NCI-H1417 treated with DMSO at 0.1 percent for 48 hours (cell line): ENCODE measurements at regions not wholly inside any gene's neighbourhood (a gene's known extent, or its start where the extent isn't known, plus 50 kb on each side); places are given as distances from the start of the nearest gene placed in this dataset.

ENCODE experiments used
- DNase-seq: peaks from one replicate; lab custom pipeline; 2025; lab: John Stamatoyannopoulos, UW

DNA sequence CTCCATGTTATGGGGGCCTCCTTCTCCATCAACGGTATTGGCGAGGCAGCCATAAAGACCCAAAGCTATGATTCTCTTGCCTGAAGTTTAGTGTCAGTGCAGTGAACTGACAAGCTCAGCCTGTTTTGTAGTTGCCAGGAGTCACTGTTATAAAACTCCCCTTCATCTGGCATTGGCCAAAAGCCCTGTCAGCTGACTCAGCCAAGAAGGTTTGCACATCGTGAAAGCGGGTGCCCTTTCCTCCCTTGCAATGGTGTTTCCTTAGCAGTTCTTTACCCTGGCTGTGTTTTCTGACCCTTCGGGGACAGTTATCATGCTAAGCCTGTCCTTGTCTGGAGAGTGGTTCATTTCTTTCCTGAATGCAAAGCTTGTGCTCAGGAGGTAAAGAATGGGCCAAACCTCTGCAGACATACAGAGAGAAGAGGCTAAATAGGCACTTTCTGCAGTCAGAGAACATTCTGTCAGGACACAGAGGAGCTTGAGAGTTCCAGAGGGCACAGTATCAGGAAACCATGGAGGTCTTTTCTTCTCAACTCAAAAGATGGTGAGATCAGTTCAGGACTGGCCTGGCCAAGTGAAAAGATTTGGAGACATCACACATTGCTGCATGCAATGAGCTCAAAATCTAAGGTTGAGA, 414.2 kb downstream of the ZNF521 start:
- no peak for DNase-seq

DNA sequence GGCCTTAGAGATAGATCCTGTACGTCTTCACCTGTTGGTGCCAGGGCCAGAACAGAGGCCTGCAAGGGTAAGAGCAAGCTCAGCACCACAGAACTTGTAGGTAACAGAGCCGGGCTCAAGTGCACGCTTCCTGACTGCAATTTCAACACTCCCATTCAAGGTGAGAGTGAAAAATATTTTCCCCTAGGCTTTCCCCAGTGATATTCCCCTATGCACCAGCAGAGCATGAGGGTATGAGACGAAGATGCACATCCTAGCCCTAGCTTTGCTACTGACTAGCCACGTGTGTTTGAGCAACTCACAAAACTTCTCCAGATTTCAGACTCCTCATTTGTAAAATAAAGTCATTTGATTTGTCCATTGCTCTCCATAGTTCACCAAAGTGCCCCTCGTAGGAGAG, 411.6 kb downstream of the ZNF521 start:
- no peak for DNase-seq

DNA sequence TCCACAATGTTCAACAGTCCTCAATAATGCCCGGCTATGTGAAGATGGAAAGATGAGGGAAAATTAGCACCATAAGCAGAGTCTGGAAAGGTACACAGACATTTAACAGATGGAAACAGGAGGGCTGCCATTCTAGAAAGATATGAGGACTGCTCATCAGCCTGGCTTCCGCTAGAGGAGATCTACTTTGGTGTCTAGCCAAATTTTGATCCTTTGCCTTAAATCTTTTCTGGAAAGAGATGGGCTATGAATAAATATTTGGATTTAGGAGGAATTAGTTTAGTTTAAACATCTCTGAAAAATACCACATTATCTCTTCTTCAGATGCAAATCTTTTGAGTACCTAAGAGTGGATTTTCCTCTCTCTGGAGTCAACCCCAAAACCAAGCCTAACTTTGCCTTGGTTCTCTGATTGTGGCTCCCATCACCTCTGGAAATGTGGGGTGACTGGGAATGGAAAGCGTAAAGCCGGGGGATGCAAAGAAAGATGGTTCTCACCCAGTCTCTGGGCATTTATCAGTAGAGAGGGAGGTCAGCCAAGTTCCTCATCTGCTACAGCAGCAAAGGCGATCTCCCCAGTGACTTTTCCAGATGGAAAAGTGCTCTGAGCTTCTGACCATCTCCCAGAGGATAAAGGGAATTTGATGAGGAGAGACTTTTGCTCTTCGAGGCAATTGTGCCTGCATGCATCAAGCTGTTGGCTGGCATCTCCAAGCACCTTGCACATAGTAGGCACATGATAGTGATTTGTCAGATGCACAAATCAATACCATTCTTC, 410.6 kb downstream of the ZNF521 start:
- no peak for DNase-seq

DNA sequence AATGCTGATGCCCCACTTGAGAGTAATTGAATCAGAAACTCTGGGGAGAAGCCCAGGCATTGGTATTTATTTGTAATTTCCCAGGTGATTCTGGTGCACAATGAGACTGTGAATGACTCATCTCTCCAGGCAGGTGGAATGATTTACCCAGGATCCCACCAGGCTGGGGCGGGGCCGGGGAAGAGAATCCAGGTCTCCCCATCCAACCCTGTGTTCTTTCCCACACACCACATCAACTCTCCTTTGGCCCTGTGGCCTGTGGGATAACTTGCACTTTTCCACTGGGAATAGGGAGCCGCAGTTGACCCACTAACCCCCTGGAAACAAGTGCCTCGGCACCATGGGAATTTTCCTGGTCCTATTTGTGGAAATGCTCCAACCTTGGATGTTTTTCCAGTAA, 409.8 kb downstream of the ZNF521 start:
- no peak for DNase-seq

DNA sequence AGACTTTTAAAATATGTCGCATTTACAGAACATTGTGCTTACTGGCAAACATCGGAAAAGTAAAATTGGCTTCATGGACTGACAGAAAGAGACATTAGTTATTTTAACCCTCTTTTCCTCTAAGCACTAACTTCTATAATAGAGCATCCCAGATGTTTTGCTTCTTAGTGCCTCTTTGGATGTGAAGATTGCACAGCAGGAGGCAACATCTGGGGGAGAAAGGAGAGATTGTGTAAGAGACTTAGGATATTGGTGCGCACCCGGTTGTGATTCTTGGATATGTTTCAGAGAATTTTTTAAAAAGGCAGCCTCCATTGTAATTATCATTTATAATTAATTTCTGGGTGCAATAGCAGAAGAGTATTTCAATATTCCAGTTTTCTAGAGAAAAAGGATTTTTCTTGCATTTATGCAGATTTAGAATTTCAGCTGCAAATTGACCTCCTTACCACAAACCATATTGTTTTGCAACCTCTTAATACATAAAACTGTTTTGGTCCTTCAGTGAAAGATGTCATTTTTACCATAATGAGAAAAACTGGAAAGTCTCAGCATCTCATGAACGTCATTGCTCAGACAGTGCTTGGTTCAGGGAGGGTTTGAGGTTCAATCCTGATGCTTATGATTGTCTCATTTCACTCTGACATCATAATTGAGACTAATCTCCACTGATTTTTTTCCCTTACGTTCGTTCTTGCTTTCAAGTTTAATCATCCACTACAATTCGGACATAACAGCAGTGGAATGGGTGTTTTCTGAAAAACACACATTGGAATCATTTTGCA, 404.3 kb downstream of the ZNF521 start:
- DNase-seq = no peak

DNA sequence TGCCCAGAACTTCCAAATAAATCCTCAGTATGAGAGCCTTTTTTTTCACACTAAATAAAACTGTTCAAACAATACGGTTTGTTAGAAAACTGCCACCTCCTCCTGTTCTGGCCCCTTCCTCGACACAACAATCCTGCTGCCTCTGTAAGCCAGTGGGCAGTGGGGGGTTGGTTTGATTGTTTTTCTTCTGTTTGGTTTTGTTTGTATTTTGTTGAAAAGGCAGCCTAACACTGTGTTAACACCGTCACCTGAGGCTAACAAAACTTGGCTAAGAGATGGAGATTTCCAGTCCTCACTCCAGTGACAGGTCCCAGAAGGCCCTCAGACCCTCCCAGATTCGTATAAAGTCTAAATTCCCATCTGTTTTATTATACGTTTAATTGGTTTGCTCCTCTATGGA, 402.1 kb downstream of the ZNF521 start:
- DNase-seq = no peak

DNA sequence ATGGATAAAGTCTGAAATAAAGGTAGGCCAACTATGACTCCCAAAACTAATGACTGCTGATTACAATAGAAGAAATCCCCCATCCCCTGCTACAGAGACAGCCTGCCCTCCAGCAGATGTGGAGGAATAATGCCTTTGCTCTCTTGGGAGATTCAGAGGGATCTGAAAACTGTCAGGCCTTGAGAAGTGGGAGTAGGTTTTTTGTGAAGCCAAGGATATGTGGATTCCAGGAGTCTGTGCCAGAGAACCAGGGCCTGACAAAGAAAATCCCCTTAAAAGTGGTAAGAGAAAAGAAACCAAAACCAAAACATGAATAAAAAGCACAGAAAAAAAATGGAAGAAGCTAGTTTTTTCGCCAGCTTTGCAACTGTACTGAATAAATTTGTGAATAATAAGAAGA, 397.6 kb downstream of the ZNF521 start:
- no peak for DNase-seq

DNA sequence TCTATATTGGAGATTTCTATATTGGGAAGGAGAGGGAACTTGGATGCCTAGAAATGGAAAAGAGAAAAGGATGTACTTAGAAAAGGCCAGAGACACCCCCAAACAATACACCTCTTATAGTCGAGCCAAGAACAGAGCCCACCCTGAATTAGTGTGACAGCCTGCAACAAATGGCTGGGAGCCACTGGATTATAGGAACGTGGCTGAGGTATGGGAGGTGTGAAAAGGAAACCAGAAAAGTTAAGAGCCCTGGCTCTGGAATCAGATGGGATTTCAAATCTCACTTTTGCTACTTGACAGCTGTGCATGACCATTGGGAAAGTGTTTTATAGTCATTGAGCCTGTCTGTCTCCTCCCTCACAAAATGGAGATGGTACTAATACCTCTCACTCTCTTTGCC, 394.0 kb downstream of the ZNF521 start:
- DNase-seq = no peak

DNA sequence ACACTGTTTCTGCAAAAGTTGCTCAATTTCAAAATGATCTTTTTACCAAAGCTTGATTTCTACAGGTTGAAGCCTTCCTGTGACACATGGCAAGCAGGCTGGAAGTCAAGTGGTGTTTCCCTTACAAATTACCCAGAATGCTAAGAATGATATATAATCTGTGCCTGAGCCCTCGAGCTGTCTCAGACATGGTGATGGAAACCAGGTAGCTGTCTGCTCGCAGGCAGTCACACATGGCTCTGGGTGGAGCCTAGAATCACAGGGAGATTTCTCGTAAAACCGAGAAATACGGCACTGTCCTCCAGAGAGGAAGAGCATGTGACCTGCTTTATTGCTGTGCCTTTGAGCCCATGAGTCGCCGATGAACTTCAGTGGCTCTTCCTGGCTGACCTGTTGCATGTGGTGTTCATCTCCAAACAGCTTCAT, 392.9 kb downstream of the ZNF521 start:
- no peak for DNase-seq

DNA sequence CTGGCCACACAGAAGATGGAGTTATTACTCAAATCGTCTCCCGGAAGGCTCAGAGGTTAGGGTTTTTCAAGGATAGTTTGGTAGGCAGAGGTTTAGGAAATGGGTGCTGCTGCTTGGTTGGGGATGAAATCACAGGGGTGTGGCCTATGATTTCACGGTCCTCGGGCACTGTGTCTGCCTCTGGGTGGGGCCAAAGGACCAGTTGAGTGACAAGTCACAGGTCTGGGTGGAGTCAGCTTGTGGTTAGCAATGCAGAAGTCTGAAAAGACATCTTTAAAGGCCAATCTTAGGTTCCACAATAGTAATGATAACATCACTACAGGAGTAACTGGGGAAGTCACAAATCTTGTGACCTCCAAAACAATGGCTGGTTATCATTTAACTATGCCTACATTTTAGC, 387.8 kb downstream of the ZNF521 start:
- no peak for DNase-seq

DNA sequence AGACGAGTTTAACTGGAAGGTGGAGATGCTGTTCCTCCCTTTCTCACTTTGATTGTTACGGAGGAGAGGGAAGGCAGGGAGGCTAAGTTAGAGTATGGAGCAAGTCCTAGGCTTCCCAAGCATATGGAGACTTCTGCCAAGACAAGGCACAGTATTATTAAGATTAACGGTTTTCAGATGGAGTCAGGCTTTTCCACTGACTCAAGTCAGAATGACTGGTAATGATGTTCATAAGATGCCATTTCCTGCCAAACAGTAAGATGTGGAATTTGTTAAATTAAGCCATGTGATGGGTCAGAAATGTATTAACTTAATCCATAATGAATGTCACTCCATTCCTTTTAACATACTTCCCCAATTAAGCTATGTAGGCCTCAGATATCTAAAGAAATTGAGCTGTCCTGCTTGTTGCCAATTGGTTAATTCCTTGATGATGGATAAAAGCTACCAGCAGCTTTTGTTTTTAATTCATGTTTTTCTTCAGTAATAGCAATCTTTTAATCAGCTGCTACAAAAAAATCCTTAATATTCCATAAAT, 383.7 kb downstream of the ZNF521 start:
- DNase-seq = no peak

DNA sequence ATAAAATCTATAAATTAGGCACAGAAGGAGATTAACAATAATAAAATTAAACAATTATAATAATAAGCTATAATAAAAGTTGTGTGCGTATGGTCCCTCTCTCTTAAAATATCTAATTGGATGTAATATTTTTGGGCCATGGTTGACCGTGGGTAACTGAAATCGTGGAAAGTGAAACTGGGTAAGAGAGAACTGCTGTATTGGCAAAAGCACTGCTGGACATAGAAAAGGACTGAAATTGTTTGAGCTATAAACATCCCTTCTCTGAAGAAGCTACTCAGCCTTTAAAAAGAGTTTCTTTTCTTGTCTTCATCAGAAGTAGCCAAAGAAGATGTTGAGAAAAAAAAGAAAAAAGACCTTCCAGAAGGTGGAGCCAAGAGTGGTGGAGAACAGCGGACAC, 379.4 kb downstream of the ZNF521 start:
- DNase-seq = no peak

DNA sequence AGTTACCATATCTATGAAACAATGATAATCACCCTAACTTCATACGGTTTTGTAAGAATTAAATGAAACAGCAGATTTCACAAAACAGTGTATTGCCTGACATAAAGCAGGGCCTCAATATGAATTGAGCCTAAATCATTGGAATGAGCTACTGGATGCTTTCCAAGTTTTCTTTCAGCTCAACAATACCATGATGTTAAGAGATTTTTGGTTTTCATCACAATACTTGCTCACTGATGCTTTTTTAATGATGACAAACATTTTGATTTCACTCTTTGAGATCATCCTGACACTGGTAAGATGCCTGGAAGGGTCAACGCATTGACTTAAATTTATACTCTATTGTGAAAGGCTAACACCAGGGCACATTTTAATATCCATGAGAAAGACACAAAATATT, 377.5 kb downstream of the ZNF521 start:
- no peak for DNase-seq

DNA sequence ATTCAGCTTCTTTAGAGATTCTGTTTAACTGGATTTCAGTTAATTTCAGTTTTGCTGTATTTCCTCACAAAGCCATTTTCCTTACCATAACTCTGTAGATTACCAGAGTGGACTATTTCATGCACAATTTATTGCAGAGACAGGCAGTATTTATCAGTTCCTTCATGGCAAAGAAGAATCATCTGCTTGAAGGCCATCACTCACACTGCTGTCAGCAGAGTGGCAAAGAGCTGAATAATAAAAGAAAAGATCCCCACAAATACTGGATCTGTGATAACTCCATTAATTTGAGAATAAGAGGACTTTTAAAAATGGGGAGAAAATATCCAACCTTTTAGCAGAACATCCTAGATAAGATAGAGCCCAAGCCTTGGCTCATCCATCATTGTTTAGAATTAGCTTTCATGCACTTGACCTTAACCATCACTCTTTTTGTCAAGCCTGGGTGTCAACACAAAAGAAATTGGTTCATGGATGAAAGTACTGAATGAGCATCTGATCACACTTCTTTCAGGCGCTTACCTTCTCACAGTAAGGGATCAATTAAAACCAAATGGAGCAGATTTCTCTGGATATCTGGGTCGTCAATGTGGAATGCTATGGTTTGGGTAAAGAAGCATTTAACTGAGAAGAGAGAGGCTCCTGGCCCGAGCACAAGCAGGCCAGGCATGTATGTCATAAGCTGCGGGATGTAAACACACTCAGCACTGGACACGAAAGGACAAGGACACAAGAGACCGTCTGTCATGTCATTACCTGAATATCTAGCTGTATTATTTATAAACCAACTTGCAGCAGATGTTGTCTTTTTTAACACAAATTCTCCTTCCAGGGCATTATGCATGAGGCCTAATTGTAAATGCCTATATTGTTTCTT, 376.2 kb downstream of the ZNF521 start:
- no peak for DNase-seq

DNA sequence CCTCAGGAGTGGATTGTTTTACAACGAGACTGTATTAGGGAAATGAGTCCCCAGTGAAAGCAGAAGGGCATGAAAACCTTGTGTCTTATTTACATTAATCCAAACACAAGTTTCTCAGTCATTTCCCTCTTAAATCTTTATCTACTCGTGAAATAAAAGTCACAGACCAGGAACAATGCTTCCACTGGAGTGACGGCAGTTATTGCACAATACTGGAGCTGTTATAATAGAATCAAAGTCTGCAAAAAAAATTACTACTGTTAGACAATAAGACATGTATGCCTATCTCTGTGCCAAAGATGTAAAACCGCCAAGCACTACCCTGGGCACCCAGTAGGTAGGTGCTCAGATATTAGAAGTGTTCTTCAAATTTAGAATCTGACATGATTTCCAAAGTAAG, 375.5 kb downstream of the ZNF521 start:
- DNase-seq = no peak

DNA sequence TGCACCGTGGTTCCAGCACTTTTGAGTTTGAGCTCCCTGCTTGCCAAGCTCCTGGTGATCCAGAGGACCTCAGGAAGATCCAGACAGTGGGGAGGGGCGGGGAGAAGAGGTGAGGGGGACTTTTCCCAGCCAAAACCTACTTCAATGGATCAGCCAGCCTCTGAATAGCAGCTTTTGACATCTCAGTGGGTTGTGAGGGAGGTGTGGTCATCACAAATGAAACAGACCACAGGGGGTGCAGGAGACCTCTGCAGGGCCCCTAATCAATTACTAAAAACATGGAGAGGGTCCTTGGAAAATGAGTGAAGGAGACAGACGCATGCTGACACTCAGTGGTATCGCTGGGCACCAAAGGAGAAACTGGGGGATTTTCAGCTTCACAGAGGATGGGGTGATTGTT, 372.7 kb downstream of the ZNF521 start:
- DNase-seq = no peak

DNA sequence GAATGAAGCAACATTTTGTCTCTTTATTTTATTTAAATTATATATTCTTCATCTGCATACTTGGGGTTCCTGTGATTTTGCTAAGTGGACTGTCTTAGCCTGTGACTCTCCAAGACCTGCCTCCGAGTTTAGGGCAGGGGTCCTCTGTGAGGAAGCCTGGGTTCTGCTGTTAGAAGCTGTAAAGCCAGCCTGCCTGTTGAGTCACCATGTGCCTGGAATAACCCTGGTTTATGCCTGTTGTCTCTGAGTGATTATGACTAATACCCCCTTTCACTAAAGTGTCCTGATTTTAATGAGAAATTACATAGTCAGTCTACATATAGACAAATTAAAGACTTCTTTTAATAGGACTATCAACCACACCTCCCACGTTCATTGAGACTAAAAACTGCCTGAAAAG, 369.1 kb downstream of the ZNF521 start:
- no peak for DNase-seq

DNA sequence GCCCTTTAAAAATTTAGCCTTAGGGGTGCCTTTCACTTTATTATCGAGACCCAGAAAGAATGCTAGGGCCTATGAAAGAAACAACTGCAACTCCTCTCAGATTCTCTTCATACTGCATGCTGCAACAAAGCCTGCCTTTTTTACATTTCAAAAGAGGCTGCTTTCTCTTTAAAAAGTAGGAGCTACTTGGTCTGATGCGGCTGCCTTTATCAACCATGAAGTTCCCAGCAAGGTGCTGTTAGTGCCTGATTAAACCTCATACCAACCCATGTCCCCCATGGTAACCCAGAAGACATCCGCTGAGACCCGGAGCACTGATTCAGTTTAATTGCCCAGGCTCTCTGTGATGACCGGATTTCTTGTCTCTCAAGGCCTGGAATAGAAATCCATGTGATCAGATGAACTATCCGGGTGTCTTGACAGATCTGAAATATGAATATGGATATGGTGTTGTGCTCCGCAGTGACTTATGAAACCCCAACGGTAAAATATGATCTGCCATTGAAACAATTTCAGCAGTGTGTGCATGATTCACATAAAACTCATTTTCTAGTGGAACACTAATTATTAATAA, 368.3 kb downstream of the ZNF521 start:
- DNase-seq = no peak

DNA sequence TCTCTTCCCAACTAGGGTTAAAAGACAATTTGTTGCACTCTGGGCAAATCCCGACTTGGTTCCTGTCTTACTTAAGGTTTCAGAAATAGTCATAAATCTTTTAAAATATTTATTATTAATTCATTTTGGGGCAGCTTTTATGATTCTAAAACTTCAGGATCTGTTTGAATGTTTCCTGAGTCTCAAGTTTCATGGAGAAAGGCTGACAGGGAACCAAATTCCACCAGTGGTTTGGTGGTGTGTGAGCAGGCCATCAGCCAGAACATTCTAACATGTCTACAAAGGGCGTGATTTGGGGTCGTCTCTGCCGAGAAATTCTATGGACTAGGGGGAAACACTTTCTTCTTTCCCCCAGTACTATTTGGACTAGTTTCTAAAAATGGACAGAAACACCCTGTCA, 366.4 kb downstream of the ZNF521 start:
- DNase-seq = no peak

DNA sequence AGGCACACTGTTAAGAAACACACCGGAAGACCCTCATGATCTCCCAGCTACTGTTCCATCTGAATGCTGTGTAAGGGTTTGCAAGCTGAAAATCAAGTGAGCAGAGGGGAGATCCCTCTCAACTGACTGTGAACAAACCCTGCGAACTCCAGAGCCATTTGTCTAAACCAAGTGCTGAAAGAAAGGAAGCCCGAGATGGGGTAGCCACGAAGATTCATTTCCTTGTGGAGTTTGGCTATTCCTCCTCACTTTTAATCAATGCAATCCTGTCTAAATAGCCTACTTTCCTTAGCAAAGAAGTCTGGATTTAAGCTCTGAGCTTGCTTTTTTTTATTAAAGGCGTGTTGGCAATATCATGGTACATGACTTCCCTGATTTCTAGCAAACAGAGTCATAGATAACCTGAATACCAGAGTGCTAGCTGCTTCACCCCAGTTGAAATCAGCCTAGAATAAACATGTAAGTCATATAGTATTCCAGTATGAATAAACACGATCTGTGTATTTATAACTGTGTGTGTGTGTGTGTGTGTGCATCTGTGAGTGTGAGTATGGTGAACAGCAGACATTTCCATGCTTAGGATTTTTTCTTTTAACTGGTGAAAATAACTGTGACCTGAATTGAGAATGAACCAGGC, 365.2 kb downstream of the ZNF521 start:
- no peak for DNase-seq
